ENCODE measurements at regions not wholly inside any gene's neighbourhood (a gene's known extent, or its start where the extent isn't known, plus 50 kb on each side); places are given as distances from the start of the nearest gene placed in this dataset.

DNA sequence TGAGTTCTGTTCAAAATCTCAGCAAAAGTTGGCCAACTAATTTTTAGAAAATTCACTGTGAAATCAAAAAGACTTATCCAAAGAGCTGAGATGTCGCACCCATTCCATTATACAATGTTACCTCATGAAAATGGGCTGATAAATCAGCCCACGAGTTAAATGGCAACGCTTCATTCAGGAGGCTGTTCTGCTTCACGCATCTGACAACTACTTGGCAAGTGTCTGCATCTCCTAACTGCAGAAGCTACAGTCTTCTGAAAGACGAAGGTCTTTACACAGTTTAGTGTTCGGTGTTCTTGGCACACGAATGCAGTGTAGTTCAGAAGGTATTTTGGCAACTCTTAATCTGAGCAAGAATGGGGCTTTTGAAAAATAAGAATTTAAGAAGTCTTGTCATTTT lies 166.6 kb upstream of the DKK2 start:
- no peaks in the 10 kb centered on the region for H3K36me3 Mint-ChIP-seq (ENCODE audit: low read depth)
- TF ChIP-seq, protein P1, sequence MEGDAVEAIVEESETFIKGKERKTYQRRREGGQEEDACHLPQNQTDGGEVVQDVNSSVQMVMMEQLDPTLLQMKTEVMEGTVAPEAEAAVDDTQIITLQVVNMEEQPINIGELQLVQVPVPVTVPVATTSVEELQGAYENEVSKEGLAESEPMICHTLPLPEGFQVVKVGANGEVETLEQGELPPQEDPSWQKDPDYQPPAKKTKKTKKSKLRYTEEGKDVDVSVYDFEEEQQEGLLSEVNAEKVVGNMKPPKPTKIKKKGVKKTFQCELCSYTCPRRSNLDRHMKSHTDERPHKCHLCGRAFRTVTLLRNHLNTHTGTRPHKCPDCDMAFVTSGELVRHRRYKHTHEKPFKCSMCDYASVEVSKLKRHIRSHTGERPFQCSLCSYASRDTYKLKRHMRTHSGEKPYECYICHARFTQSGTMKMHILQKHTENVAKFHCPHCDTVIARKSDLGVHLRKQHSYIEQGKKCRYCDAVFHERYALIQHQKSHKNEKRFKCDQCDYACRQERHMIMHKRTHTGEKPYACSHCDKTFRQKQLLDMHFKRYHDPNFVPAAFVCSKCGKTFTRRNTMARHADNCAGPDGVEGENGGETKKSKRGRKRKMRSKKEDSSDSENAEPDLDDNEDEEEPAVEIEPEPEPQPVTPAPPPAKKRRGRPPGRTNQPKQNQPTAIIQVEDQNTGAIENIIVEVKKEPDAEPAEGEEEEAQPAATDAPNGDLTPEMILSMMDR (IDR thresholded peaks at IDR 0.05; ENCODE audit: unreplicated experiment in 3 of 3) = no peak
- no peaks in the 10 kb centered on the region for H3K4me1 Mint-ChIP-seq
- H3K9me3 Mint-ChIP-seq = no peaks in the 10 kb centered on the region
- no peak overlapping the region for H3K4me3 Mint-ChIP-seq
- H3K27me3 Mint-ChIP-seq (ENCODE audit: low read depth) = no peaks in the 10 kb centered on the region
- H3K27ac Mint-ChIP-seq = no peak overlapping the region

DNA sequence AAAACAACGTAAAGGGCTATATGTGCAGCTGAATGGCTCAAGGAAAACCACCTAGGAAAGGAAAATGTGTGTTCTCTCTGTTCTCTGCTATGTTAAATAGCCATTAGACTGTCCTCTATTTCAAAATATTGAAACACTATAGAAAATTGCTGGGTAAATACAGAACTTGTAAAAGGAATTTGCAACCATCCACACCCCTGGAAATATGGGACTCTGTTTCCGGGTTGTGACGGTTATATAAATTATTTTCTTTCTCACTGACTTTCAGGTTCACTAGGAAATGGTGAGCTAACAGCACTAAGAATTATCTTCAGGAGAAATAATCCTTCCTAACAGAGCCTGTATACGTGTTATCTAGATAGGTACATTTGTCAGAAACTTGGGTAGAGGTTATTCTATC lies 161.0 kb upstream of the DKK2 start:
- Mint-ChIP-seq H3K27ac (no peak overlapping the region), H3K27me3 (ENCODE audit: low read depth) (no peaks in the 10 kb centered on the region), H3K36me3 (ENCODE audit: low read depth) (no peaks in the 10 kb centered on the region), H3K9me3 (no peaks in the 10 kb centered on the region), H3K4me3 (no peak overlapping the region), H3K4me1 (peaks cover 13% of the 10 kb centered on the region)
- TF ChIP-seq, protein P1 (IDR thresholded peaks at IDR 0.05; ENCODE audit: unreplicated experiment in 3 of 3) = no peak

DNA sequence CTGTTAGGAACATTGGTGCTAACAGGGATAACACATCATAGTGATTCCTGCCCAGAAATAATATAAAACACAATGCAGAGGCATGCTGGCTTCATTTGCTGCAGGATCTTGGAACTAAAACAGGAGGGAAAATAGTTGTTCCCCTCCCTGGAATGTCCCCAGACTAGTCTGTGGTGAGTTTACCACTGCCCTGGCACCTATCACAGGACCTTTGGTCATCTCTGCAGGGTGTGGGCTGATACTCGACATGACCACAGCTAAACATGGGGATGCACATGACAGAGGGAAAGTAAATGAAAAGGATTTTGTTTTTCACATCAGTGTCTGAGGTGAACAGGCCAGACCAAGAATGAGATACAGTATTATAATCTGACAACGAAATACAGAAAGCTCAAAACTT lies 160.2 kb upstream of the DKK2 start:
- peaks cover 13% of the 10 kb centered on the region for H3K4me1 Mint-ChIP-seq
- H3K4me3 Mint-ChIP-seq = no peak overlapping the region
- TF ChIP-seq, protein P1 (IDR thresholded peaks at IDR 0.05; ENCODE audit: unreplicated experiment in 3 of 3) = no peak
- H3K27ac Mint-ChIP-seq = no peak overlapping the region
- no peaks in the 10 kb centered on the region for H3K36me3 Mint-ChIP-seq (ENCODE audit: low read depth)
- H3K9me3 Mint-ChIP-seq = peaks cover 3% of the 10 kb centered on the region
- H3K27me3 Mint-ChIP-seq (ENCODE audit: low read depth) = no peaks in the 10 kb centered on the region

DNA sequence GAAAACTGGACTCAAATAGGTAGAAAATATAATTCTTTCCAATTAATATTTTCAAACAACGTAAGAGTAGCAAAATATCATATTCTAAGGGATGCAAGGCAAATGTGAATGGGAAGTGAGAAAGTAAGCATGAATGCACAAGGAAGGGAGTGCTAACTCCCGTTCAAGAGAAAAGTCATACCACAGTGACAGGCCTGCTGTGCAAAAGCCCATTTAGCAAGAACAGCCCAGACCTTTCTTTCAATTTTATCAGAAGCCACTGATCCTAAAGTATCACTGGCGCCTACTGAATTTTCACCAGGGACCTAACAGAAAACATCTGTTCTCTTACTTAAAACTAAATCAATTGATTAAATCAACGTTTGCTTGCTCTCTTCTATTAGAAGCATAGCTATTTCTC lies 157.9 kb upstream of the DKK2 start:
- no peak overlapping the region for H3K4me3 Mint-ChIP-seq
- H3K27me3 Mint-ChIP-seq (ENCODE audit: low read depth) = no peaks in the 10 kb centered on the region
- H3K9me3 Mint-ChIP-seq = peaks cover 6% of the 10 kb centered on the region
- no peak overlapping the region for H3K27ac Mint-ChIP-seq
- peaks cover 13% of the 10 kb centered on the region for H3K4me1 Mint-ChIP-seq
- H3K36me3 Mint-ChIP-seq (ENCODE audit: low read depth) = no peaks in the 10 kb centered on the region
- TF ChIP-seq, protein P1 (IDR thresholded peaks at IDR 0.05; ENCODE audit: unreplicated experiment in 3 of 3) = no peak

DNA sequence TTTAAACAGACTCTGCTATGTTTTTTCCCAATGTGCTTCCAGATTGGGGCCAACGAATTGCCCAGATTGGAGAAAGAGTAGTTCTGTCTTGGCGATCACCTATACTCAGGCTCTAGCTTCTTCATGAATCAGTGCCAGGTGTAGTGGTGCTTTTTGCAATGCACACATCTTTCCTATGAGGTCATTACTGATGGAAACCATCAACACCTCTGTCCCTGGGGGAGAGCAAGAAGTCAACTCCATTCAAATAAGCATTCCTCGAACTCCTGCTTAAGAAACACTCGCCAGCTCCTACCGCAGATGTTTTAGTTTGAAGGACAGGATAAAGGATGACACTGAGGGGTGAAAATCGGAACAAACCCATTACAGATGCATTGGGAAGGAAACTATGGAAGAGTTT lies 156.5 kb upstream of the DKK2 start:
- Mint-ChIP-seq H3K36me3 (ENCODE audit: low read depth) (no peaks in the 10 kb centered on the region), H3K4me3 (no peak overlapping the region), H3K9me3 (peaks cover 6% of the 10 kb centered on the region), H3K27ac (no peak overlapping the region), H3K4me1 (peaks cover 13% of the 10 kb centered on the region), H3K27me3 (ENCODE audit: low read depth) (no peaks in the 10 kb centered on the region)
- TF ChIP-seq, protein P1 (IDR thresholded peaks at IDR 0.05; ENCODE audit: unreplicated experiment in 3 of 3) = no peak

DNA sequence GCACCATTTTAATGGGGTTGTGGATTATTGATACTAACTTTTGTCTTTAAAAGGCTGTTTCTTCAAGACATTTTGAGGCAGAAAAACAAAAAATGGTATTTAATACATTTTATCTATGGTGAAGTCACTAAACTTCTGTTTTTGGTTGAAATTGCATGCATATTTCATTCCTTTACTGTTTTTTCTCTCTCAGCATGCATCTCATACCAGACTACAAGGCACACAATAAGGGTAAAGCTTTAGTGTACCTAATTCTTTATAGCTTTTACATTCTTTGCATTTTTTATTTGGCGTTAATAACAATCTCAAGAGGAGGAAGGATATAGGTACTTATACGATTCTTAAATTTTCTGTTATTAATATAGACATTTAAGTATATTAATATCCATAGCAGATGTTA lies 151.0 kb upstream of the DKK2 start:
- no peaks in the 10 kb centered on the region for H3K36me3 Mint-ChIP-seq (ENCODE audit: low read depth)
- TF ChIP-seq, protein P1 (IDR thresholded peaks at IDR 0.05; ENCODE audit: unreplicated experiment in 3 of 3) = no peak
- H3K27ac Mint-ChIP-seq = no peak overlapping the region
- no peak overlapping the region for H3K4me3 Mint-ChIP-seq
- H3K27me3 Mint-ChIP-seq (ENCODE audit: low read depth) = no peaks in the 10 kb centered on the region
- peaks cover 6% of the 10 kb centered on the region for H3K9me3 Mint-ChIP-seq
- H3K4me1 Mint-ChIP-seq = no peaks in the 10 kb centered on the region
